SK-N-SH (cell line): ENCODE measurements at regions not wholly inside any gene's neighbourhood (a gene's known extent, or its start where the extent isn't known, plus 50 kb on each side); places are given as distances from the start of the nearest gene placed in this dataset.

Experiments
- EZH2phosphoT487 ChIP-seq: fragments of 200-600 bp; sonication (generic); IDR thresholded peaks from 2 replicates; pipeline ENCODE4 v1.6.1; 2017; ENCODE audit warnings: low read depth, mixed run types, mild to moderate bottlenecking, antibody characterized with exemption, moderate library complexity, borderline replicate concordance
- USF2 ChIP-seq: fragments of 150-350 bp; IDR thresholded peaks from 2 replicates; pipeline ENCODE4 v1.6.1; 2017; ENCODE audit warnings: antibody characterized with exemption, low read length, low read depth, borderline replicate concordance
- YY1 ChIP-seq: IDR thresholded peaks from 2 replicates; pipeline ENCODE4 v1.4.0; 2012; ENCODE audit warnings: low read depth, mild to moderate bottlenecking
- TF ChIP-seq, protein P1 (sequence below): fragments of 200-600 bp; sonication (generic); IDR thresholded peaks from 2 replicates; pipeline ENCODE4 v1.6.1; 2017; ENCODE audit warnings: antibody characterized with exemption, mild to moderate bottlenecking, moderate library complexity
- TF ChIP-seq, protein P2 (sequence below): IDR thresholded peaks from 2 replicates; pipeline ENCODE4; 2012

DNA sequence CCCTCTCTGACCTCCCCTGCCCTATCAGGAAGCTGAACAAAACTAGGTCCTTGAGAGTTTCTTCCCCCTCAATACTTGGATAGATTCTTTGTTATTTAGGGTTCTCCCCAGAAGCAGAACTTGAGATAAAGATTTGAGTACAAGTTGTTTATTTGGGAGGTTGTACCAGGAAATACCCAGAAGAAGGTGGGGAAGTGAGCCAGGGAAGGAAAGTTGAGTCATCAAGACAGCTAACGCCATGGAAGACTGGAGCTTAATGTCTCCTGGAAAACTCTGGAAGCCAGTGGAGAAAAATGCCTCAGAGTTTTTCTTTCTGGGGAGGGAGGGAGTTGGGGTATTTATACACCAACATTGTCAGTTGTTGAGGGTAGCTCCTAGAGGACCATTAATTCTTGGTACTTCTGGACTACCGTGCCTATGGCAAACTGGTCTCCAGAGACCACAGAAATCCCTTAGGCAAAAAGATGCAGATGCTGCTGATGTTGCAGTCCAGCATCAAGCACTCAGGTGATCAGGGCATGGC, 102.6 kb upstream of the ZFP64 start:
- TF ChIP-seq, protein P1, sequence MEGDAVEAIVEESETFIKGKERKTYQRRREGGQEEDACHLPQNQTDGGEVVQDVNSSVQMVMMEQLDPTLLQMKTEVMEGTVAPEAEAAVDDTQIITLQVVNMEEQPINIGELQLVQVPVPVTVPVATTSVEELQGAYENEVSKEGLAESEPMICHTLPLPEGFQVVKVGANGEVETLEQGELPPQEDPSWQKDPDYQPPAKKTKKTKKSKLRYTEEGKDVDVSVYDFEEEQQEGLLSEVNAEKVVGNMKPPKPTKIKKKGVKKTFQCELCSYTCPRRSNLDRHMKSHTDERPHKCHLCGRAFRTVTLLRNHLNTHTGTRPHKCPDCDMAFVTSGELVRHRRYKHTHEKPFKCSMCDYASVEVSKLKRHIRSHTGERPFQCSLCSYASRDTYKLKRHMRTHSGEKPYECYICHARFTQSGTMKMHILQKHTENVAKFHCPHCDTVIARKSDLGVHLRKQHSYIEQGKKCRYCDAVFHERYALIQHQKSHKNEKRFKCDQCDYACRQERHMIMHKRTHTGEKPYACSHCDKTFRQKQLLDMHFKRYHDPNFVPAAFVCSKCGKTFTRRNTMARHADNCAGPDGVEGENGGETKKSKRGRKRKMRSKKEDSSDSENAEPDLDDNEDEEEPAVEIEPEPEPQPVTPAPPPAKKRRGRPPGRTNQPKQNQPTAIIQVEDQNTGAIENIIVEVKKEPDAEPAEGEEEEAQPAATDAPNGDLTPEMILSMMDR = no peak
- TF ChIP-seq USF2 (no peak), YY1 (no peak), EZH2phosphoT487 (no peak)
- TF ChIP-seq, protein P2, sequence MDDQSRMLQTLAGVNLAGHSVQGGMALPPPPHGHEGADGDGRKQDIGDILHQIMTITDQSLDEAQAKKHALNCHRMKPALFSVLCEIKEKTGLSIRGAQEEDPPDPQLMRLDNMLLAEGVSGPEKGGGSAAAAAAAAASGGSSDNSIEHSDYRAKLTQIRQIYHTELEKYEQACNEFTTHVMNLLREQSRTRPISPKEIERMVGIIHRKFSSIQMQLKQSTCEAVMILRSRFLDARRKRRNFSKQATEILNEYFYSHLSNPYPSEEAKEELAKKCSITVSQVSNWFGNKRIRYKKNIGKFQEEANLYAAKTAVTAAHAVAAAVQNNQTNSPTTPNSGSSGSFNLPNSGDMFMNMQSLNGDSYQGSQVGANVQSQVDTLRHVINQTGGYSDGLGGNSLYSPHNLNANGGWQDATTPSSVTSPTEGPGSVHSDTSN = no peak
